Right atrium auricular region (tissue), 2 donors: ENCODE measurements at regions not wholly inside any gene's neighbourhood (a gene's known extent, or its start where the extent isn't known, plus 50 kb on each side); places are given as distances from the start of the nearest gene placed in this dataset.

Experiments used
- DNase-seq: peaks from one replicate; pipeline ENCODE4 v3.0.0-alpha.2; 2019; ENCODE audit warnings: low spot score
- H3K27ac ChIP-seq, 2 donors: fragments of 200-600 bp; sonication (generic); 1 replicate in 1 of 2; 2 replicates in 1 of 2; pipeline ENCODE4 v1.5.1; 2016 to 2019
- H3K27me3 ChIP-seq, 2 donors: fragments of 200-600 bp; sonication (generic); one replicate each; pipeline versions ENCODE4 v1.5.1 to v1.6.0; 2017 to 2019
- H3K36me3 ChIP-seq: fragments of 200-600 bp; sonication (generic); one replicate; pipeline ENCODE4 v1.5.1; 2016
- H3K4me1 ChIP-seq, 2 donors: fragments of 200-600 bp; sonication (generic); one replicate each; pipeline versions ENCODE4 v1.5.1 to v1.6.0; 2017 to 2019
- H3K4me3 ChIP-seq, 2 donors: fragments of 200-600 bp; sonication (generic); 1 replicate in 1 of 2; 2 replicates in 1 of 2; pipeline ENCODE4 v1.5.1; 2017 to 2019; ENCODE audit warnings: mild to moderate bottlenecking in 1 of 2, moderate library complexity in 1 of 2
- H3K9me3 ChIP-seq, 2 donors: fragments of 200-600 bp; sonication (generic); one replicate each; pipeline ENCODE4 v1.5.1; 2019
- TF ChIP-seq, protein P1 (sequence below), 2 donors: fragments of 200-600 bp; sonication (generic); IDR thresholded peaks; one replicate each; pipeline ENCODE4 v1.5.1; 2019; ENCODE audit warnings: antibody characterized with exemption in 2 of 2

DNA sequence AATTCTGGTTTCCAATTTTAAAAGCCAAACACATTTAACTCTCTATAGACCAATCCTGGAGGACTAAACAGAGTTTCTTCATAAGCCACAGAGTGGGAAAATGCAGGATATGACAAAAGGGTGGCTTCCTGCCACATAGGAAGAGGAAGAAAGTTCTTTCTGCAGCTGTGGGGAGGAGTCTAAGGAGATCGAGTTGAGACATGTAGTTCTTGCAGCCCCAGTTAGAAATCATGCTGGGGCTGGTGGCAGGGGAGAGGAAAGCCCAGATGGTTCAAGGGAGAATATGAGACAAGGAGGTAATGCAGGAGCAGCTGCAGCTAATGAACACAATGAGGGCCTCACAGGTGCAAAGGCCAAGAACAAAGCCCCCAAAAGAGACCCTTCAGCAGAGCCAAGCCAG is 85.0 kb upstream of the ARID2 start:
- TF ChIP-seq, protein P1, sequence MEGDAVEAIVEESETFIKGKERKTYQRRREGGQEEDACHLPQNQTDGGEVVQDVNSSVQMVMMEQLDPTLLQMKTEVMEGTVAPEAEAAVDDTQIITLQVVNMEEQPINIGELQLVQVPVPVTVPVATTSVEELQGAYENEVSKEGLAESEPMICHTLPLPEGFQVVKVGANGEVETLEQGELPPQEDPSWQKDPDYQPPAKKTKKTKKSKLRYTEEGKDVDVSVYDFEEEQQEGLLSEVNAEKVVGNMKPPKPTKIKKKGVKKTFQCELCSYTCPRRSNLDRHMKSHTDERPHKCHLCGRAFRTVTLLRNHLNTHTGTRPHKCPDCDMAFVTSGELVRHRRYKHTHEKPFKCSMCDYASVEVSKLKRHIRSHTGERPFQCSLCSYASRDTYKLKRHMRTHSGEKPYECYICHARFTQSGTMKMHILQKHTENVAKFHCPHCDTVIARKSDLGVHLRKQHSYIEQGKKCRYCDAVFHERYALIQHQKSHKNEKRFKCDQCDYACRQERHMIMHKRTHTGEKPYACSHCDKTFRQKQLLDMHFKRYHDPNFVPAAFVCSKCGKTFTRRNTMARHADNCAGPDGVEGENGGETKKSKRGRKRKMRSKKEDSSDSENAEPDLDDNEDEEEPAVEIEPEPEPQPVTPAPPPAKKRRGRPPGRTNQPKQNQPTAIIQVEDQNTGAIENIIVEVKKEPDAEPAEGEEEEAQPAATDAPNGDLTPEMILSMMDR (IDR thresholded peaks at IDR 0.05), result no peak
- no peak for DNase-seq

DNA sequence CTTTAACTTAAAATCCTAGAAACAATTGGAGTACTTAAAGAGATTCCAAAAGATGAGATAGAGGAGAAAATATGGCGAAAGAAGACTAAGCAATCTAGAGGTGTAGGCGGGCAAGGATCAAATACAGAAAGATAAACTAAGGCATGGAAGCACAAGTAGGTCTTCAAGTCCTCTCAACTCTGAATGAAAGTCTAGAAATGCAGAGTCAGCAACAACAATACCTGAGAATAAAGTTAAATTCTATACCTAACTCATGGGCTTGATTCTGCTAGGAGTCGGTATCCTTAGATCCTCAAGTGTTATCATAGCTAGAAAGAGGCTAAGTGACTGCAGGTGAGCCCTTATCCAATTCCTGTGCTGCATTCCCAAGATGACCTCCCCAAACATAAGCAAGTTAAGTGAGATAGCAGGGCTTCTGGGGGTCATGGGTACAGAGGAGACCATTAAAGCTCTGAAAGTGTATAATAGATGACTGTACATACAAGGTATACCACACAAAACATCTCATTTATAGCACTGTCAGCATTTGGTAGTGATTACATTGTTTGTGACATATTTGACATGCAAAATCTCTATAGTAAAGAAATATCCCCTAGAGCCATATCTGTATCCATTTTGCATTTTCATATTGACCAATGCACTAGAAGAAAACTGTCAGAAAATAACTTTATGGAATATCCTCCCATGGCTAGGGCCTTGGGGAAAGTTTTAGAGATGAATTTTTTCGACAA is 82.5 kb upstream of the ARID2 start:
- H3K4me3 ChIP-seq, result no peak overlapping the region
- DNase-seq, result no peak
- no peaks in the 10 kb centered on the region for H3K9me3 ChIP-seq
- no peaks in the 10 kb centered on the region for H3K27me3 ChIP-seq
- TF ChIP-seq, protein P1 (IDR thresholded peaks at IDR 0.05), result no peak
- H3K36me3 ChIP-seq, result no peaks in the 10 kb centered on the region
- no peaks in the 10 kb centered on the region for H3K4me1 ChIP-seq
- H3K27ac ChIP-seq, result no peak overlapping the region

More for the DNA sequence above, 85.0 kb upstream of the ARID2 start:
- Histone ChIP-seq H3K27me3 (no peaks in the 10 kb centered on the region), H3K4me1 (no peaks in the 10 kb centered on the region), H3K9me3 (no peaks in the 10 kb centered on the region), H3K36me3 (no peaks in the 10 kb centered on the region), H3K4me3 (no peak overlapping the region), H3K27ac (no peak overlapping the region)

DNA sequence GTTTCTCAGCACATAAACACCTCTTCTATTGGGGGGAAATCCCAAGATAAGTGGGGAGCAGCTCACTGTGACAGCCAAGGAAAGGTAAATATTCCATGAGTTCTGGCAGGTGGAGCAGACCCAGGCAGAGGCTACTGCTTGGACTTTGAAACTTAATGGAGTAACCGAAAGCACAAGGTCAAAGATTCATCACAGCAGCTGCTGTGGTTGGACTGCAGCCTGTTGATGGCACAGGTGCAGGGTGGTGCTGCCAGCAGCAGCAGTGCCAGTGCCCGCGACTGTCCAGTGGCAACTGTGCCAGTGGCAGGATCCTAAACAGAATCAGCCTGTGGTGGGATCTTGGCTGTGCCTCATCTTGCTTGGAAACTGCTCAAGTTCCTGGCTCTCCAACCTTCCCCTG is 81.4 kb upstream of the ARID2 start:
- Histone ChIP-seq H3K27me3 (no peaks in the 10 kb centered on the region), H3K9me3 (no peaks in the 10 kb centered on the region), H3K4me3 (no peak overlapping the region), H3K36me3 (no peaks in the 10 kb centered on the region), H3K4me1 (no peaks in the 10 kb centered on the region), H3K27ac (no peak overlapping the region)
- TF ChIP-seq, protein P1 (IDR thresholded peaks at IDR 0.05), result no peak
- DNase-seq, result no peak

DNA sequence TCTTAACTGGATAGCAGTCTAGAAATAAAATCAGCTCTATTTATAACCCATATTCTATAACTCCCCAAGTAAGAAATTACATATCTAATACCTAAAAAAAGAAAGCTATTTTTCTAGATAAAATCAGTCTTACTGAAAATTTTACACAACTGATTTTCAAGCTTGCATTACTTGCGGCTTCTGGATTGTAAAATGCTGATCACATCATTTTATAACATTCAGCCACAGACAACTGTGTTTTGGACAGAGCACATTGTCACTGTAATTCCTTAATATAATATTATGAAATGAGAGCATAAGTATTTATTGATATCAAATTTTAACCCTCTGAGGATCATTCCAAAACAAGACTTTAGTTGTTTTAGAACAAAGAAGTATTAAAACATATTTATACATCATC is 78.5 kb upstream of the ARID2 start:
- no peak overlapping the region for H3K4me3 ChIP-seq
- TF ChIP-seq, protein P1 (IDR thresholded peaks at IDR 0.05), result no peak
- no peak for DNase-seq

DNA sequence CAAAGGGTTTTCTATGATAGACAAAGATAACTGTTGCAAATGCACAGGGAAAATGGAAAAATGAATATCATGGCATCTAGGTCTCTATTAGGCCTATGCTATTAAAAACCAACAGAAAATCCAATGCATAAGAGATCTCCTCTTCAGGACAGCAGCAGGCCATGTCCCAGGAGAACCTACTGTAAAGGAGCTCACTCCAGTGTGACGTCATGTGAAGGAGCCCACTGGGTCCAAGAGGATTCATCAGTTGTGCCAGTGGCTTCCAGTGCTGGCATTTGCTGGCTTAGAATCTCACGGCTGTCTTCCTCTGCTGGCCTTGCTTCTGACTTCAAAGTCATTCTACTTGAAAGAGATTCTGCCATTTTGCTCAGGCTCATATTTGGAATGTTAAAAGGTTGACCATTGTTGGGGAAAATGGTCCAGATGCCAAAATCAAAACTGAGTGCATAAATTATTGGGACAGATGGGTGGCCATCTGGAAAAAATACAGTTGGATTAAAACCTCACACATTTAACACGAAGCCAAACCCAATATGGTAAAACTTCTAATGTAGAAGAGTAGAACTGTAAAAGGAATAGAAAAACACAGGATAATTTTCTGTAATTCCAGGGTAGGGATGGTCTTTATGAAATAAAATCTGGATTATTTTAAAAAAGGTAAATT is 75.4 kb upstream of the ARID2 start:
- Histone ChIP-seq H3K27me3 (no peaks in the 10 kb centered on the region), H3K27ac (no peak overlapping the region), H3K4me1 (no peaks in the 10 kb centered on the region), H3K9me3 (no peaks in the 10 kb centered on the region), H3K36me3 (no peaks in the 10 kb centered on the region), H3K4me3 (no peak overlapping the region)
- TF ChIP-seq, protein P1 (IDR thresholded peaks at IDR 0.05), result no peak
- DNase-seq, result no peak

More for the DNA sequence above, 78.5 kb upstream of the ARID2 start:
- Histone ChIP-seq H3K27me3 (no peaks in the 10 kb centered on the region), H3K36me3 (no peaks in the 10 kb centered on the region), H3K9me3 (no peaks in the 10 kb centered on the region), H3K4me1 (no peaks in the 10 kb centered on the region), H3K27ac (no peak overlapping the region)
